Gastroesophageal sphincter (tissue), 3 donors: ENCODE measurements at regions not wholly inside any gene's neighbourhood (a gene's known extent, or its start where the extent isn't known, plus 50 kb on each side); places are given as distances from the start of the nearest gene placed in this dataset.

Source experiments
- CTCF ChIP-seq, 4 experiments: fragments of 200-600 bp in 2 of 4; fragments of 450-650 bp in 2 of 4; sonication (generic) in 1 of 4; IDR thresholded peaks; one replicate each; pipeline ENCODE4 v1.5.1; 2017 to 2019; ENCODE audit warnings: antibody characterized with exemption in 4 of 4, mild to moderate bottlenecking in 2 of 4, moderate library complexity in 2 of 4
- POLR2A ChIP-seq, 2 donors: fragments of 450-650 bp; IDR thresholded peaks; one replicate each; pipeline ENCODE4 v1.6.1; 2017; ENCODE audit warnings: antibody characterized with exemption in 2 of 2, mild to moderate bottlenecking in 2 of 2, moderate library complexity in 1 of 2
- POLR2AphosphoS5 ChIP-seq: sonication (generic); formaldehyde crosslinking; IDR thresholded peaks from one replicate; pipeline ENCODE4 v1.6.1; 2017; ENCODE audit warnings: antibody characterized with exemption

- TF ChIP-seq CTCF (IDR thresholded peaks at IDR 0.05) (no peak), POLR2AphosphoS5 (no peak), POLR2A (IDR thresholded peaks at IDR 0.05) (no peak)
Measured at GRCh38 chr4:34187056-34187455, 2057.3 kb downstream of the ARAP2 start.
